ENCODE measurements at regions not wholly inside any gene's neighbourhood (a gene's known extent, or its start where the extent isn't known, plus 50 kb on each side); places are given as distances from the start of the nearest gene placed in this dataset.

DNA sequence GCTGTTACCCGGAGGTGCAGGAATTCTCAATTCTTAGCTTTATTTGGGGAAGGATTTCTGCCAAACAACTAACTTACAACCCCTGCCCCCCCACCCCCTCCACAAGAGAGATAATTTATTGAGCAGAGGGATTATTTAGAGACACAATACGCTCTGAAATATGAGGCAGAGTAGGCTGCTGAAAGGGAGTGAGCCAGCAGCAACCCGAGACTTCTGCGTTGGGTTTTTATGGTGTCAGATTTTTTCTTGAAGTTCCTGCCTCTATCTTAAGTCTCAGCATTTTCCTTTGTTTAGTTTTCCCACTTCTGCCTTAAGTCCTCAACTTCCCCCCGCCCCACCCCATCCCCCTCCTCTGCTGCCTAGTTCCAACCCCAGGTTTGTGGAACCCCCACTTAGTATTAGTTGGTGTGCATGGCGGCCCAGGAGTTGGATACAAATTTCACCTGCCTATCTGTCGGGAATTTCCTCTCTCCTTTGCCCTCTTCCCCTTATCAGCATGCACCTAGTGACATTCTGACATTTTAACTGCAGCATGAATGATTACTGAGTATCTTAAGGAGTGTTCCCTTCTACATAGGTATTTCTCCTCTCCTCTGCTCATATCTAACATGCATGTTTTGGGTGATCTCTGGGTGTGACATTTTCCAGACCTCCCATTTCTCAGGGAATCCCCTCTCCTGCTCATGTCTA is 1635.9 kb upstream of the LRRTM1 start:
- DNase-seq (ENCODE audit: low read depth in 1 of 2, low spot score in 1 of 2): no peak
- TF ChIP-seq SREBF2 (IDR thresholded peaks at IDR 0.05) (no peak), NFE2L2 (conservative IDR thresholded peaks at IDR 0.05; ENCODE audit: low read length) (no peak), BHLHE40 (IDR thresholded peaks at IDR 0.05; ENCODE audit: low read depth, low read length) (no peak), PHF8 (IDR thresholded peaks at IDR 0.05; ENCODE audit: borderline replicate concordance, low read depth) (no peak), FOXS1 (CRISPR knock-in tag; IDR thresholded peaks at IDR 0.05) (no peak), EHMT2 (IDR thresholded peaks at IDR 0.05; ENCODE audit: low read depth) (no peak)
- TF ChIP-seq, protein P1, sequence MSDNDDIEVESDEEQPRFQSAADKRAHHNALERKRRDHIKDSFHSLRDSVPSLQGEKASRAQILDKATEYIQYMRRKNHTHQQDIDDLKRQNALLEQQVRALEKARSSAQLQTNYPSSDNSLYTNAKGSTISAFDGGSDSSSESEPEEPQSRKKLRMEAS (IDR thresholded peaks at IDR 0.05): no peak
- TF ChIP-seq, protein P2, sequence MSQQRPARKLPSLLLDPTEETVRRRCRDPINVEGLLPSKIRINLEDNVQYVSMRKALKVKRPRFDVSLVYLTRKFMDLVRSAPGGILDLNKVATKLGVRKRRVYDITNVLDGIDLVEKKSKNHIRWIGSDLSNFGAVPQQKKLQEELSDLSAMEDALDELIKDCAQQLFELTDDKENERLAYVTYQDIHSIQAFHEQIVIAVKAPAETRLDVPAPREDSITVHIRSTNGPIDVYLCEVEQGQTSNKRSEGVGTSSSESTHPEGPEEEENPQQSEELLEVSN (IDR thresholded peaks at IDR 0.05; ENCODE audit: borderline replicate concordance, low read depth): no peak
- TF ChIP-seq, protein P3, sequence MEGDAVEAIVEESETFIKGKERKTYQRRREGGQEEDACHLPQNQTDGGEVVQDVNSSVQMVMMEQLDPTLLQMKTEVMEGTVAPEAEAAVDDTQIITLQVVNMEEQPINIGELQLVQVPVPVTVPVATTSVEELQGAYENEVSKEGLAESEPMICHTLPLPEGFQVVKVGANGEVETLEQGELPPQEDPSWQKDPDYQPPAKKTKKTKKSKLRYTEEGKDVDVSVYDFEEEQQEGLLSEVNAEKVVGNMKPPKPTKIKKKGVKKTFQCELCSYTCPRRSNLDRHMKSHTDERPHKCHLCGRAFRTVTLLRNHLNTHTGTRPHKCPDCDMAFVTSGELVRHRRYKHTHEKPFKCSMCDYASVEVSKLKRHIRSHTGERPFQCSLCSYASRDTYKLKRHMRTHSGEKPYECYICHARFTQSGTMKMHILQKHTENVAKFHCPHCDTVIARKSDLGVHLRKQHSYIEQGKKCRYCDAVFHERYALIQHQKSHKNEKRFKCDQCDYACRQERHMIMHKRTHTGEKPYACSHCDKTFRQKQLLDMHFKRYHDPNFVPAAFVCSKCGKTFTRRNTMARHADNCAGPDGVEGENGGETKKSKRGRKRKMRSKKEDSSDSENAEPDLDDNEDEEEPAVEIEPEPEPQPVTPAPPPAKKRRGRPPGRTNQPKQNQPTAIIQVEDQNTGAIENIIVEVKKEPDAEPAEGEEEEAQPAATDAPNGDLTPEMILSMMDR (IDR thresholded peaks at IDR 0.05): no peak
- TF ChIP-seq, protein P4, sequence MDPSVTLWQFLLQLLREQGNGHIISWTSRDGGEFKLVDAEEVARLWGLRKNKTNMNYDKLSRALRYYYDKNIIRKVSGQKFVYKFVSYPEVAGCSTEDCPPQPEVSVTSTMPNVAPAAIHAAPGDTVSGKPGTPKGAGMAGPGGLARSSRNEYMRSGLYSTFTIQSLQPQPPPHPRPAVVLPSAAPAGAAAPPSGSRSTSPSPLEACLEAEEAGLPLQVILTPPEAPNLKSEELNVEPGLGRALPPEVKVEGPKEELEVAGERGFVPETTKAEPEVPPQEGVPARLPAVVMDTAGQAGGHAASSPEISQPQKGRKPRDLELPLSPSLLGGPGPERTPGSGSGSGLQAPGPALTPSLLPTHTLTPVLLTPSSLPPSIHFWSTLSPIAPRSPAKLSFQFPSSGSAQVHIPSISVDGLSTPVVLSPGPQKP (IDR thresholded peaks at IDR 0.05; ENCODE audit: low read depth, low read length): no peak
- TF ChIP-seq, protein P5, sequence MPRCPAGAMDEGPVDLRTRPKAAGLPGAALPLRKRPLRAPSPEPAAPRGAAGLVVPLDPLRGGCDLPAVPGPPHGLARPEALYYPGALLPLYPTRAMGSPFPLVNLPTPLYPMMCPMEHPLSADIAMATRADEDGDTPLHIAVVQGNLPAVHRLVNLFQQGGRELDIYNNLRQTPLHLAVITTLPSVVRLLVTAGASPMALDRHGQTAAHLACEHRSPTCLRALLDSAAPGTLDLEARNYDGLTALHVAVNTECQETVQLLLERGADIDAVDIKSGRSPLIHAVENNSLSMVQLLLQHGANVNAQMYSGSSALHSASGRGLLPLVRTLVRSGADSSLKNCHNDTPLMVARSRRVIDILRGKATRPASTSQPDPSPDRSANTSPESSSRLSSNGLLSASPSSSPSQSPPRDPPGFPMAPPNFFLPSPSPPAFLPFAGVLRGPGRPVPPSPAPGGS (IDR thresholded peaks at IDR 0.05): no peak
- TF ChIP-seq, protein P6, sequence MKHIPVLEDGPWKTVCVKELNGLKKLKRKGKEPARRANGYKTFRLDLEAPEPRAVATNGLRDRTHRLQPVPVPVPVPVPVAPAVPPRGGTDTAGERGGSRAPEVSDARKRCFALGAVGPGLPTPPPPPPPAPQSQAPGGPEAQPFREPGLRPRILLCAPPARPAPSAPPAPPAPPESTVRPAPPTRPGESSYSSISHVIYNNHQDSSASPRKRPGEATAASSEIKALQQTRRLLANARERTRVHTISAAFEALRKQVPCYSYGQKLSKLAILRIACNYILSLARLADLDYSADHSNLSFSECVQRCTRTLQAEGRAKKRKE (CRISPR knock-in tag; IDR thresholded peaks at IDR 0.05; ENCODE audit: low read depth): no peak
- Histone ChIP-seq H3K27ac (no peak overlapping the region), H3K4me2 (no peak overlapping the region), H3K9me3 (peaks cover 6% of the 10 kb centered on the region; the same call in 1 of the 3 replicates), H3K4me1 (no peaks in the 10 kb centered on the region), H3K4me3 (no peak overlapping the region)
- ATAC-seq: no peak
- CTCF ChIA-PET: no interaction called here
- POLR2A ChIA-PET: no interaction called here
- FAIRE-seq: no peak
- WGBS (ENCODE audit: missing lambda C conversion rate): 11% methylated on average over 6 of the region's 7 CpGs

DNA sequence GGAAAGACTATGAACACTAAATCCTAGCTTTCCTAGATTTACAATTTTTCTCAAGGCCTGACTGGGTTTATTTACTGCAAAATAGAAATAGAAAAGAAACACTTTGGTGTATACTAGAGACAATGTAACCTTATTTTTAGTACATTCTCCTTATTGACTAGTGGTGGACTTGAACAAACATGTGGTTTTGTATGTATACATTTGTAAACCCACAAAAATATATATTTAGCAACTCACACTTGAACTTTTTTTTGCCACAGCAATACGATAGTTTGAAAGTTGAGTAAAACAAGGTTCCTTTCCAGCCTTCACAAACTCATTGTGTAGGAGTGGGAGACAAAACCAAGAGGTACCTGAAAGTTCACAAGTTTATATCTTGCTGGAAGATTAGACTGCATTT is 1633.4 kb upstream of the LRRTM1 start:
- ATAC-seq (no peak), DNase-seq (ENCODE audit: low read depth in 1 of 2, low spot score in 1 of 2) (no peak), FAIRE-seq (no peak)
- POLR2A ChIA-PET: no interaction called here
- 0 out of 3 replicates have a peak, but pooled peaks cover 11% of the 10 kb centered on the region for H3K9me3 ChIP-seq
- TF ChIP-seq CHD4 (IDR thresholded peaks at IDR 0.05; ENCODE audit: borderline replicate concordance): no peak
- TF ChIP-seq RCOR1 (IDR thresholded peaks at IDR 0.05; ENCODE audit: low read depth, low read length): no peak
- no peak for TF ChIP-seq SREBF2 (IDR thresholded peaks at IDR 0.05)
- no peak for TF ChIP-seq HOXB13 (CRISPR knock-in tag; IDR thresholded peaks at IDR 0.05; ENCODE audit: low read depth)
- TF ChIP-seq FOSB (CRISPR knock-in tag; IDR thresholded peaks at IDR 0.05): no peak
- TF ChIP-seq, protein P3 (IDR thresholded peaks at IDR 0.05): no peak
- TF ChIP-seq, protein P2 (IDR thresholded peaks at IDR 0.05; ENCODE audit: borderline replicate concordance, low read depth): no peak
- no peak for TF ChIP-seq ZC3H11A (IDR thresholded peaks at IDR 0.05)
- no peak for TF ChIP-seq KDM5A (IDR thresholded peaks at IDR 0.05)
- no peak for TF ChIP-seq EHMT2 (IDR thresholded peaks at IDR 0.05; ENCODE audit: low read depth)
- TF ChIP-seq ZFP36 (IDR thresholded peaks at IDR 0.05; ENCODE audit: borderline replicate concordance, partially characterized antibody): no peak
- no peak for TF ChIP-seq KDM1A (IDR thresholded peaks at IDR 0.05; ENCODE audit: low read depth)
- no peak for TF ChIP-seq FOXS1 (CRISPR knock-in tag; IDR thresholded peaks at IDR 0.05)
- H3K27ac ChIP-seq: no peak overlapping the region
- H3K4me3 ChIP-seq: no peak overlapping the region
- H3K4me1 ChIP-seq: no peaks in the 10 kb centered on the region
- H3K4me2 ChIP-seq: no peak overlapping the region
- CTCF ChIA-PET: no interaction called here
- 0% methylated on average over 1 of the region's 1 CpG for WGBS (ENCODE audit: missing lambda C conversion rate)
